Activated naive CD4-positive, alpha-beta T cell (primary cell): ENCODE measurements at regions not wholly inside any gene's neighbourhood (a gene's known extent, or its start where the extent isn't known, plus 50 kb on each side); places are given as distances from the start of the nearest gene placed in this dataset.

ENCODE experiments used
- DNase-seq, 4 experiments: peaks; one replicate each; lab custom pipeline; 2025; lab: John Stamatoyannopoulos, UW

DNA sequence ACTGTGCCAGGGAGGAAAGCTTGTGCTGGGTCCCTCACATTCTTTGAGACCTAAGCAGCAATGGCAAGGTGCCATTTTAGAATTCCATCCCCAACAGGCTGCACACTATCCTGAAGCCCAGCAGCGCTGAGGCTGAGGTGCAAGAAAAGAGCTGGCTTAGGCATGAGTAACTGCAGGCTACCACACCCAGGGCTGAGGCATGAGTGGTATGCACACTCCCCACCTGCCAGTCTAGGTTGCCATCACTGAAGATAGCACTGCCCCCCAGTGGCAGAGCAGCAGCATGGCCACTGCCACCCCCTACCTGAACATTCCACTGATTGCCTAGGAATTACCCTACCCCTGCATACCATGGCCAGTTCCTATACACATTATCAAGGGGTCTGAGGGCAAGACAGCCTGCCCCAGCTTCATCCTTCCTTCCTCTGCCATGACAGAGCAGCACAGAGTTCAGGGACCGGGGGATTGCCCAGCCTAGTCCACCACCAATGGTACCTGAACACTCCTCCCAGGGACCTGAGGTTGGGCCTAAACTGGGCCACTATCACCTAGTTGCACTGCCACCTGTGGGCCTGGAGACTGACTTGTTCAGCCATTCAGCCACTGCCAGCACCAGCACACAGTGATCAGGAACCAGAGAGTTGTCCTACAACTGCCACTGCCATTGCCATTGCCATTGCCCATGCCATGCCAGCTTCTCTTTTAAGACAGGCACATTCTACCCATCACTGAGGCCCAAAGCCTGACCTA lies 129.8 kb downstream of the SATB1 start:
- DNase-seq: peak in 1 of 4 experiments; percentile 0

GRCh38 chr3:18290157-18290556 lies 135.0 kb downstream of the SATB1 start:
- no peak for DNase-seq

DNA sequence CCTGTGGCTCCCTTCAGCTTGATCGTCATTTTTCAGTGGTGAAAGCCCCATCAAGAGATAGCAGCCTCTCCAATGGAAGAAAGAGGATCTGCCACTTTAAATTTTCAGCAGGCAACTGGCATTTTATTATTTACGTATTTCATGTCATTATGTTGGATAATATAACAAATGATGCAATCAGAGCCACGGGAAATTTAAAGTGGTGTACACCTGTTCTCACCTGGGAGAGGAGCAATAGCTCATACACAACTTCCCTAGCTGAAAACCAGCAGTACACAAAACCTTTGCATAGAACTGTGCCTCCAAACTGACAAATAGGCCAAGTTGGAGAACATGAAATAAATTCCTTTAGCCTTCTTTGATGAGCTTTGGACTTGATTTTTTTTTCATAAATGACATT lies 136.9 kb downstream of the SATB1 start:
- DNase-seq: no peak

- no peak for DNase-seq
Measured at GRCh38 chr3:18284716-18285115, 140.4 kb downstream of the SATB1 start.

- no peak for DNase-seq
Measured at GRCh38 chr3:18283680-18284079, 141.5 kb downstream of the SATB1 start.

GRCh38 chr3:18282507-18282906 lies 142.6 kb downstream of the SATB1 start:
- no peak for DNase-seq

DNA sequence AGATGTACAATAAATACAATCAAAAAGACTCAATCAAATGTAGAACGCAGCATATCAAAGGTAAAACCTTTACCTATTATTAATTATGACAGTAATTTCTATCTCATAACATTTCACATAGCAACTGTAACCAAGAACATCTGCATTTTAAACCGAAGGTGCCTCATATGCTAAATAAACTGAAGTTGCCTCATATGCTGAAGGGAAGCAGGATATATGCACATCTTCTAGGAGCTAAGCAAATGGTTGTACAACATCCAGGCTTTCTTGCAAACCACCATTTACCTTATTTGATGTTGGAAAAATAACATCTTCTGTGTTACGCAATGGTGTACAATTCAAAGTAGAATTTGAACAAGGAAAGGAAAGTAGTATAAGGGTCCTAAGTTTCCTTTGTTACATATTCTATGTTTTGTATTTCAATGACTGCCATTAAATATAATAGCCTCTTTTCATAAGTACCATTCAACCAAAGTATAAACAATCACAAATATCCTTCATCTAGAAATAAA lies 145.9 kb downstream of the SATB1 start:
- no peak for DNase-seq

- DNase-seq: no peak
Measured at GRCh38 chr3:18264853-18265252, 160.3 kb downstream of the SATB1 start.

DNA sequence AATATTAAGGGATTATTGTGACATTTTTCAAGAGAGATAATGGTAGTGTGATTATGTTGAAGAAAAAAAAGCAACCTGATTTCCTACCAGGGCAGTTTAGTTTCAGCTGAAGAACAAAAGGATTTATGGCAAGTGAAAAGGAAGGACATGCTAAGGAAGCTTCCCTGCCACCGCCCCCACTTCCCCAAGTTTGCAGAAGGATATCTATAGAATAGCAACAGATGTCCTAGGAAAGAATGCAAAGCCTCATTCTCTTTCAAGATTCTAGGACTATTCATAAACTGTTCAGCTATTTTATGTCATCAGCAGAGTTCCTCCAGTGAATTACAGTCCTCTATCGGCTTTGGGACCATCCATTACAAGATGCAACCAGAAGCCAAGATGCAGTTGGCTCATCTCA lies 160.8 kb downstream of the SATB1 start:
- no peak for DNase-seq

DNA sequence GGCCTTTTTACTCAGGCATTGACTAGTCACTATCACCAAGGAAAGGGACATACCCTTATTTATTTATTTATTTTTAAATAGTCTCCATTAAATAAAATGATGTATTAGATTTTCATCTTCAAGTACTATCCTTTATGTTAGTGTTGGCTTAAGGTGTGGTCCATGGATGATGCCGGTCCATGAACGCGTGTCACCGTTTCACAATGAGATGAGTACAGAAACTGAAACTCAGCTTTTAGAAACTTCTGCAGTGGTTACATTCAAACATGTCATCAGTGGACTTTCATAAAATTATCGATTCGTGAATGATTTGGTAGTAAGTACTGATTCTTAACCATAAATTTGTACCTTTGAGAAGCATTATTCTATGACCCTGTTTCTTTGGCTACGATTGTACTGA lies 166.6 kb downstream of the SATB1 start:
- DNase-seq: no peak

- no peak for DNase-seq
Measured at GRCh38 chr3:18252578-18252977, 172.6 kb downstream of the SATB1 start.

DNA sequence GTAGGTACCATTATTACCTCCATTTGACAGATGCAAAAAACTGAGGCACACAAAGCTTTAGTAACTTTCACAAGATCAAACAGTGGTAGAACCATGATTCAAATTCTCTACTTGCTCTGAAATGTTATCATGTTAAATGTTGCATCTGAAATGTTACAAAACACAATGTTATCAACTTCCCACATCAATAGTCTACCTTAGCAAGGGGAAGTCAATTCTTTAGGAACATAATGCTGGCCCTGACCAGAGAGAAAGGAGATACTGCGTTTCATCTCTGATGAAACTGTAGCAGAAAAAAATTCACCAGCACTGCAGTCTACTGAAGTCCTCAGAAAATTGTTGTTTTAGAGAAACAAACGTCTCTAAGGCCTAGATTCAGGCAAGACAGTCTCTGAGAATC lies 174.1 kb downstream of the SATB1 start:
- no peak for DNase-seq

- DNase-seq: no peak
Measured at GRCh38 chr3:18249126-18249525, 176.0 kb downstream of the SATB1 start.

GRCh38 chr3:18247776-18248310 lies 177.3 kb downstream of the SATB1 start:
- no peak for DNase-seq

DNA sequence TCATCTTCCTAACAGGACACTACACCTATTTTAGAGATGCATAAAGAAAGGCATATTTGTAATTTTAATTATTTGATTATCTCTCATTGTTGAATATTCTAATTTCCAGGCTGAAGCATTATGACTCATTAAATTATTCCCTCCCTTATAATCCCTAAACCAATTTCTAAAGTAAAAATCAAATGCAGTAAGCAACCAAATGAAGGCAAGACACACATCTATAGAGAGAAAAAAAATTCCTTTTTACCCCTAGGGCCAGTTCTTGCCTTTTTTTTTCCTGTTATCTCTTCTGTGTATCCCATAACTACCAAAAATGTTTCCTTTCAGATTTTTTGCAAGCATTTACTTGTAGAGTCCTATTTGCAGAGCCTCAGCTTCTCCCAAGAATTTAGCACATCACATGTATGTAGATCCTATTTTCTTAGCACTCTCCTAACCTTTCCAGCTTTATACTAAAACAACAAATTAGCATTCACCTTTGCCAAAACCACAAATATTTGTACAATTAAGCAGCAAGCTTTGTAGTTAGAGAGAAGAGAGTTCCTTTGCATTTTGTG lies 177.9 kb downstream of the SATB1 start:
- DNase-seq: no peak

GRCh38 chr3:18246336-18247060 lies 178.6 kb downstream of the SATB1 start:
- no peak for DNase-seq

DNA sequence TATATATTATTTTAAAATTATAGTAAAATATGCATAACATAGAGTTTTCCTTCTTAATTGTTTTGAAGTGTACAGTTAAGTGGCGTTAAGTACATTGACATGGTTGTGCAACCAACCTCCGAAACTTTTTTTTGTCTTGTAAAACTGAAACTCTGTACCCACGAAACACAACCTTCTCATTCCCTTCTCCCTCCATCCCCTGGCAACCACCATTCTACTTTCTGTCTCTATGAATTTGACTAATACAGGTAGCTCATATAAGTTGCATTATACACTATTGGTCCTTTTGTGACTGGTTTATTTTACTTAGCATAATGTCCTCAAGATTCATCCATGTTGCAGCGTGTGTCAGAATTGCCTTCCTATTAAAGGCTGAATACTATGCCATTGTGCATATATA lies 179.4 kb downstream of the SATB1 start:
- DNase-seq: no peak

GRCh38 chr3:18241837-18242236 lies 183.3 kb downstream of the SATB1 start:
- no peak for DNase-seq

DNA sequence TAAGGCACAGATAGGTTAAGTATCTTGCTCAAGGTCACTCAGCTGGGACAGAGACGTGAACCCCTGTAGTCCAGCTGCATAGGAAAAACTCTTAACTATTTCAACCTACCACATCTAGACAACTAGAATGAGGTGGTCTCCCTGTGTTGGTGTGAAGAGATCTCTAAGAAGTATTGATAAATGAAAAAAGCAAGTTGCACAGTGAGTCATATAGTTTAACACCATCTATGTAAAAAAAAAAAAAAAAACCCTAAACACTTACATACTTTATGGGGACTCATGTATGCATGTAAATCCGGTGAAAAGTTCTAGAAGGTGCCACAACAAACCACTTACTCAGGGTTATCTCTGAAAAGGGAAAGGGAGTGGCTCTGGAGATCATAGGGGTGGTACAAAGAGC lies 185.5 kb downstream of the SATB1 start:
- no peak for DNase-seq

- no peak for DNase-seq
Measured at GRCh38 chr3:18238746-18239331, 186.3 kb downstream of the SATB1 start.

GRCh38 chr3:18238332-18238731 lies 186.8 kb downstream of the SATB1 start:
- DNase-seq: no peak

GRCh38 chr3:18237251-18238005 lies 187.7 kb downstream of the SATB1 start:
- no peak for DNase-seq
